Spleen (tissue), 7 donors: ENCODE measurements at regions not wholly inside any gene's neighbourhood (a gene's known extent, or its start where the extent isn't known, plus 50 kb on each side); places are given as distances from the start of the nearest gene placed in this dataset.

Source experiments
- POLR2A ChIP-seq, 3 donors: fragments of 450-650 bp; IDR thresholded peaks; one replicate each; pipeline ENCODE4 v1.5.1; 2017; ENCODE audit warnings: antibody characterized with exemption in 3 of 3, mild to moderate bottlenecking in 1 of 3
- POLR2AphosphoS5 ChIP-seq, 3 donors: sonication (generic); formaldehyde crosslinking; IDR thresholded peaks; one replicate each; pipeline ENCODE4 v1.5.1; 2017; ENCODE audit warnings: antibody characterized with exemption in 3 of 3
- TF ChIP-seq, protein P1 (sequence below), 11 experiments: fragments of 200-600 bp in 7 of 11; fragments of 450-650 bp in 4 of 11; sonication (generic) in 4 of 11; IDR thresholded peaks in 8 of 11; conservative IDR thresholded peaks in 3 of 11; 1 replicate in 7 of 11; 2 replicates in 4 of 11; pipeline versions ENCODE4 v1.4.0 to v1.8.0; 2016 to 2021; ENCODE audit warnings: antibody characterized with exemption in 11 of 11, inconsistent platforms in 4 of 11, mild to moderate bottlenecking in 1 of 11
- donor health status: DM: no; HTN: no; CAD: no; lungs with moderate emphysema.
- donor health status: DM: no; HTN: no; CAD: no.
- donor health status: DM: no; HTN: no; CAD: no.

DNA sequence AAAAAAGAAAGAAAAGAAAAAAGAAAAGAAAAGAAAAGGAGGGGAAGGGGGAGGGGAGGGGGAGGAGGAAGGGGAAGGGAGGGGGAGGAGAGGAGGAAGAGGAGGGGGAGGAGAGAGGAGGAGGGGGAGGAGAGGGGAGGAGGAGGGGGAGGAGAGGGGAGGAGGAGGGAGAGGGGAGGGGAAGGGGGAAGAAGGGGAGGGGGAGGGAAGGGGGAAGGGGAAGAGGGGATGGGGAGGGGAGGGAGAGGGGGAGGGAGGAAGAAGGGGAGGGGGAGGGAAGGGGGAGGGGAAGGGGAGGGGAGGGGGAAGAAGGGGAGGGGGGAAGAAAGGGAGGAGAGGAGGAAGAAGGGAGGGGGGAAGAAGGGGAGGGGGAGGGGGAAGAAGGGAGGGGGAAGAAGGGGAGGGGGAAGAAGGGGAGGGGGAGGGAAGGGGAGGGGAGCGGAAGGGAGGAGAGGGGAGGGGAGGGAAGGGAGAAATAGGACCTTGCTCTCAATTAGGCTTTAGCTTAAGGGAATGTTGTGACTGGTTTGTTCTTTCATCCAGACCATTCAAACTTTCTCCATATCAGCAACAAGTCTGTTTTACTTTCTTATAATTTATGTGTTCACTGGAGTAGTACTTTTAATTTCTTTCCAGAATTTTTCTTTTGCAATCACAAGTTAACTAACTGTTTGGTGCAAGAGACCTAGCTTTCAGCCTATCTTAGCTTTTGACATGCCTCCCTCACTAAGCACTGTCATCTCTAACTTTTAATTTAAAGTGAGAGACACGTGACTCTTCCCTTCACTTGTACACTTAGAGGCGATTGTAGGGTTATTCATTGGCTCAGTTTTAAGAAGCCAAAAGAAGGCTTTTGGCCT lies 76.5 kb upstream of the EGLN3 start:
- TF ChIP-seq, protein P1, sequence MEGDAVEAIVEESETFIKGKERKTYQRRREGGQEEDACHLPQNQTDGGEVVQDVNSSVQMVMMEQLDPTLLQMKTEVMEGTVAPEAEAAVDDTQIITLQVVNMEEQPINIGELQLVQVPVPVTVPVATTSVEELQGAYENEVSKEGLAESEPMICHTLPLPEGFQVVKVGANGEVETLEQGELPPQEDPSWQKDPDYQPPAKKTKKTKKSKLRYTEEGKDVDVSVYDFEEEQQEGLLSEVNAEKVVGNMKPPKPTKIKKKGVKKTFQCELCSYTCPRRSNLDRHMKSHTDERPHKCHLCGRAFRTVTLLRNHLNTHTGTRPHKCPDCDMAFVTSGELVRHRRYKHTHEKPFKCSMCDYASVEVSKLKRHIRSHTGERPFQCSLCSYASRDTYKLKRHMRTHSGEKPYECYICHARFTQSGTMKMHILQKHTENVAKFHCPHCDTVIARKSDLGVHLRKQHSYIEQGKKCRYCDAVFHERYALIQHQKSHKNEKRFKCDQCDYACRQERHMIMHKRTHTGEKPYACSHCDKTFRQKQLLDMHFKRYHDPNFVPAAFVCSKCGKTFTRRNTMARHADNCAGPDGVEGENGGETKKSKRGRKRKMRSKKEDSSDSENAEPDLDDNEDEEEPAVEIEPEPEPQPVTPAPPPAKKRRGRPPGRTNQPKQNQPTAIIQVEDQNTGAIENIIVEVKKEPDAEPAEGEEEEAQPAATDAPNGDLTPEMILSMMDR (IDR thresholded peaks at IDR 0.05 in 8 of 11, conservative IDR thresholded peaks at IDR 0.05 in 3 of 11): no peak
- no peak for TF ChIP-seq POLR2A (IDR thresholded peaks at IDR 0.05)
- no peak for TF ChIP-seq POLR2AphosphoS5 (IDR thresholded peaks at IDR 0.05)
